Subcutaneous abdominal adipose tissue (tissue), 5 donors: ENCODE measurements at regions not wholly inside any gene's neighbourhood (a gene's known extent, or its start where the extent isn't known, plus 50 kb on each side); places are given as distances from the start of the nearest gene placed in this dataset.

Experiments
- H3K27ac ChIP-seq: one replicate; pipeline ENCODE4 v1.7.0; 2013; ENCODE audit warnings: low read depth, mild to moderate bottlenecking, inconsistent platforms, low read length, moderate library complexity
- H3K27me3 ChIP-seq, 5 donors: one replicate each; pipeline ENCODE4 v1.7.0; 2013; ENCODE audit warnings: low read length in 5 of 5, inconsistent platforms in 1 of 5; ENCODE audit not compliant: control insufficient read depth in 5 of 5, insufficient read depth in 4 of 5
- H3K36me3 ChIP-seq, 5 donors: one replicate each; pipeline ENCODE4 v1.7.0; 2013; ENCODE audit warnings: low read length in 5 of 5; ENCODE audit not compliant: control insufficient read depth in 5 of 5, insufficient read depth in 5 of 5
- H3K4me1 ChIP-seq, 5 donors: one replicate each; pipeline ENCODE4 v1.7.0; 2013; ENCODE audit warnings: low read length in 5 of 5, mild to moderate bottlenecking in 3 of 5, moderate library complexity in 1 of 5; ENCODE audit not compliant: control insufficient read depth in 5 of 5, insufficient read depth in 5 of 5
- H3K4me3 ChIP-seq, 5 donors: one replicate each; pipeline ENCODE4 v1.7.0; 2013; ENCODE audit warnings: low read length in 5 of 5, low read depth in 1 of 5
- H3K9ac ChIP-seq, 5 donors: one replicate each; pipeline ENCODE4 v1.7.0; 2013; ENCODE audit warnings: low read length in 5 of 5, mild to moderate bottlenecking in 4 of 5, moderate library complexity in 3 of 5
- H3K9me3 ChIP-seq, 5 donors: one replicate each; pipeline ENCODE4 v1.7.0; 2013; ENCODE audit warnings: low read length in 5 of 5; ENCODE audit not compliant: control insufficient read depth in 5 of 5
- donor health status: healthy.
- donor health status: healthy.
- donor health status: healthy.
- donor health status: healthy.
- donor health status: healthy.

DNA sequence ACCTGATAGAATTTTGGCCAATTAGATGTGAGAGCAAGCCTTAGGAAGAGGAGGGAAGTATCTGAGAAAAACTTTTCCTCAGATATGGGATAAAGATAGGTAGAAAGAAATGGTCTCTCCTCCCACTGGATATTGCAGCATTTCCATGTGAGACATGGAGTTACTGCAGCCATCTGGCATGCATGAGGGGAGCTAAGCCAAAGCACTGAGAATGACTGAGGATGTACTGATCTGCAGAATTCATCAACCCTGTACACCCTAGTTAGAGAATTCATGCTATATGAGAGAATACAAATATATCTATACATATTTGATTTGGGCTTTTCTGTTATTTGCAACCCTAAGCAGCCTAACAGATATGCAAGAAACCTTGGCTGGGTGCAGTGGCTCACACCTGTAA is 52.5 kb upstream of the RPL34 start:
- H3K36me3 ChIP-seq: no peaks in the 10 kb centered on the region
- H3K27me3 ChIP-seq: peaks cover 0 to 6% (median 0%) of the 10 kb centered on the region in 5 donors
- no peak overlapping the region for H3K4me3 ChIP-seq
- no peaks in the 10 kb centered on the region for H3K9me3 ChIP-seq
- H3K9ac ChIP-seq: no peak overlapping the region
- H3K4me1 ChIP-seq: no peaks in the 10 kb centered on the region
- no peak overlapping the region for H3K27ac ChIP-seq

DNA sequence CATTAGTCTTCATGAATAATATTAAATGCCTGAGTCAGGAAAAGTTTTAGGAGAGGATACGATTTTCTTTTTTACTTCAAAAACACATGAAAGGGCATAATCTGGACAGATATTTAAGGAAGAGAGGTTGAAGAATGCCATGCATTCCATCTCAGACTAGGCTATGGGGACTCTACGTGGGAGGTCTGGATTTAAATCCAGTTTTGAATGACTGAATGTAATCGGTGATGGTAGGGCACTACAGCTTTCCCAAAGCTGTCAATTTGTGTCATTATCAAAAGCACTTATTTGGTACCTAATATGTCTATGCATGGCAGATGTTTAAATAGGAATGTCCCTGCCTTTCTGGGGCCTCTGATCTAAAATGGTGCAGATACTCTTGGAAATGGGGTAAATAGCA is 59.3 kb upstream of the RPL34 start:
- peaks cover 0 to 7% (median 4%) of the 10 kb centered on the region in 5 donors for H3K4me1 ChIP-seq
- no peak overlapping the region for H3K27ac ChIP-seq
- H3K9me3 ChIP-seq: no peaks in the 10 kb centered on the region
- H3K9ac ChIP-seq: no peak overlapping the region
- no peak overlapping the region for H3K4me3 ChIP-seq
- H3K27me3 ChIP-seq: no peaks in the 10 kb centered on the region
- H3K36me3 ChIP-seq: no peaks in the 10 kb centered on the region

DNA sequence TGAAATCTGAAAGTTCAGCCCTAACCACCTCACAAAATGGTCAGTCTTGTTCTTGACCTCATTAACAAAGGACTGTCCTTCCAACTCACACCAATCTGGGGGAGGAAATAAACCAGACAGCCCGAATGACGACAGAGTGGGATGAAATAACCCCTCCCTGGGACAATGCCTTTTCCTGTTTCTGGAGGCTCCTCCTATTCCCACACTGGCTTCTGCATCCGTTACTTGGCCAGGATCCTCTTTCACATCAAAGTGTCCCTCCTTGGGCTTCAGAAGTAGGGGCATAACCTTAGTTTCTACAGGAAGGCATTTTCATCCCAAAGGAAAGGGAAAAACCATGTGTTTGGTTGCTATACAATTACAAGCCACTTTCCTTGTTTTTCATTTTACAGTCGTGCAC is 59.8 kb upstream of the RPL34 start:
- no peaks in the 10 kb centered on the region for H3K9me3 ChIP-seq
- H3K27me3 ChIP-seq: no peaks in the 10 kb centered on the region
- peak overlapping the region in 1 of 5 donors; percentile 47 for H3K4me3 ChIP-seq
- H3K4me1 ChIP-seq: peaks cover 0 to 7% (median 4%) of the 10 kb centered on the region in 5 donors
- no peaks in the 10 kb centered on the region for H3K36me3 ChIP-seq
- no peak overlapping the region for H3K9ac ChIP-seq
- H3K27ac ChIP-seq: no peak overlapping the region

DNA sequence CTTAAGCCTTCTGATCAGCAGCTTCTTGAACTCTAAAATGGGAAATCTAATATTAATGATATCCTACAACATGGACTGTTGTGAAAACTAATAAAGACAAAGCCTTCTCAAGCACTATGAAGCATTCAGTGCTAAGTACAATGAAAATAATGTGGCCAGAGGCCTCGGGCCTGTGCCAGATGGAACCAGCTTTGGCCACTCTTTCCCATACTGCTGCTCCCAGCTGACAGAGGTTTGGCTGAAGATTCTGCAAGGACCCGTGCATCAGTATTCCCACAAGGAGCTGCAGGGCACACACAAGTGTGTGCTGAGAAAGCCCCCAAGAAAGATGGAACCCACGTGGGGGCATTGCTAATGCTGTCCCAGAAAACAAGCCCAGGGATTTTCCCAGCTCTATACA is 60.5 kb upstream of the RPL34 start:
- H3K4me3 ChIP-seq: no peak overlapping the region
- no peaks in the 10 kb centered on the region for H3K9me3 ChIP-seq
- H3K9ac ChIP-seq: no peak overlapping the region
- no peaks in the 10 kb centered on the region for H3K27me3 ChIP-seq
- peaks cover 0 to 7% (median 4%) of the 10 kb centered on the region in 5 donors for H3K4me1 ChIP-seq
- no peak overlapping the region for H3K27ac ChIP-seq
- H3K36me3 ChIP-seq: no peaks in the 10 kb centered on the region

DNA sequence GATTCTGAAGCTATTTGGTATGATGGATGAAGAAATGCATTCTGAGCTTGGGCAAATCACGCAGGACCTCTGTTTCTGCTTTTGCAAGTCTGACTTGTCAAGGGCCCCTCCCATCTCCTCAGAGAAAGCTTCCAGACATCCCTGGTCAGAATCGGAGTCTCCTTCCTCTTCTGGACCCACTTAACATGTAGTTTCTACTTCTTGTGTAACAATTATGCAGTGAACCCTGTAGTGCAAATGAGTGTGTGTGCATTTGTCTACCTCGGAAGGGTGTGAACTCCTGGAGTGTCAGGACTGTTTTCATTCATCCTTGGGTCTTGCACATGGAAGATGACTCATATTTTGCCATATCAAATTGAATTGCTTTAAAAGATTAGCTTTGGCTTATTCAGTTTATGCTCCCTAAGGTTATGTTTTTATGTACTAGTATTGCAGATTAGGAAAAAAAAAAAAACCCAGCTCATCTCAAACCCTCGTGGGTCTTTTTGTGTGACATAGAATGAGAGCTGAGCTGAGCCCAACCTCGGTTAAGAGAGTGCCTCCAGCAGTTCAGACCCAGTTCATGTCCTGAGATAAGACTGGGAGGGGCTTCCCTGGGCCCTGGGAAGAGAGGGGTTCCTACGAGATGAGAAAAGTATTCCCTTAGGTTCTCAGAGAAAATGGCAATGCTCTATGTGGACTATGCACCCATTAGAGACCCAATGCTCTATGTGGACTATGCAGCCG is 61.1 kb upstream of the RPL34 start:
- H3K9ac ChIP-seq: no peak overlapping the region
- no peaks in the 10 kb centered on the region for H3K36me3 ChIP-seq
- H3K27ac ChIP-seq: no peak overlapping the region
- no peaks in the 10 kb centered on the region for H3K27me3 ChIP-seq
- peaks cover 0 to 7% (median 4%) of the 10 kb centered on the region in 5 donors for H3K4me1 ChIP-seq
- H3K4me3 ChIP-seq: no peak overlapping the region
- H3K9me3 ChIP-seq: no peaks in the 10 kb centered on the region

DNA sequence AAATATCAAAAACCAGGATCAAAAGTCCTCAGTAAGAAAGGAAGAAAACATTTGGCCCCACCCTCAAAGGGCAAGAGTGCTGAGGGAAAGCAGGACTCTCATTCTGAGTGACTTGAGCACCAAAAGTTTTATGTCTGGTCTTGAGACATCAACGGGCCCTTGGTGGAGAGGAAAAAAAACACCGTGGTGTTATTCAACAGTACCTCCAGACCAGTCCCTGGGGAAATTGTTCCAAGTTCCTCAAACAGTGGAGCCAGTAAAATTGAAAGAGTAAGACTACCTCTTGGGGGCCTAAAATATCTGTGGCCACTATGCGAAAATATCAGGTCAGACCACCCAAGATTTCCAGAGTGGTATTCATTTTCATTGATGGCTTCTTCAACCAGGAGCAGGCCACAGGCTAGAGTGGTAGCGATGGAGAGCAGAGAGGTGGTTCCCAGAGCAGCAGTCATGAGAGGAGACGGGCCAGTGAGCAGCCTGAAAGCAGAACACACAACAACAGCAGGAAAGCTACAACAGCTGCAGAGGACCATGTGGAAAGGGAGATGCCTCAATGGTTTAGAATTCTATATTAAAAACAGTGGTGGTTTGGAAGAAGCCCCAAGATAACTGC is 63.7 kb upstream of the RPL34 start:
- H3K36me3 ChIP-seq: no peaks in the 10 kb centered on the region
- H3K9ac ChIP-seq: no peak overlapping the region
- H3K4me3 ChIP-seq: no peak overlapping the region
- H3K27ac ChIP-seq: no peak overlapping the region
- no peaks in the 10 kb centered on the region for H3K9me3 ChIP-seq
- H3K4me1 ChIP-seq: peaks cover 0 to 7% (median 4%) of the 10 kb centered on the region in 5 donors
- H3K27me3 ChIP-seq: no peaks in the 10 kb centered on the region

DNA sequence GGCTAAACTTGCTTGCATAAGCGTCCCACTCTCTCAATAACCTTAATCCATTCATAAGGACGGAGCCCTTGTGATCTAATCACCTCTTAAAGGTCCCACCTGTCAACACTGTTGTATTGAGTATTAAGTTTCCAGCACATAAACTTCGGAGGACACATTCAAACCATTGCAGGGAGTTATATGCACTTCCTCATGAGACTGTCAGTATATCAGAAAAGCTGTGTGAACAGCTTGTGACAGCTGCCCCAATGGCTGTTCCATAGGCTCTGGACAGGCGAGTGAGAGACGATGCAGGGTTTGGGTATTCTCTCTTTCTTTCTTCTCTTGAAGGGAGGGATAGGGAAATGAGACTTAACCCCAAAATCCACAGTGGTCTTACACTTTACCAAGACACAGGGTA is 64.2 kb upstream of the RPL34 start:
- Histone ChIP-seq H3K27ac (no peak overlapping the region), H3K4me3 (no peak overlapping the region), H3K27me3 (no peaks in the 10 kb centered on the region), H3K4me1 (peaks cover 0 to 6% (median 4%) of the 10 kb centered on the region in 5 donors), H3K9ac (no peak overlapping the region), H3K9me3 (no peaks in the 10 kb centered on the region), H3K36me3 (no peaks in the 10 kb centered on the region)

DNA sequence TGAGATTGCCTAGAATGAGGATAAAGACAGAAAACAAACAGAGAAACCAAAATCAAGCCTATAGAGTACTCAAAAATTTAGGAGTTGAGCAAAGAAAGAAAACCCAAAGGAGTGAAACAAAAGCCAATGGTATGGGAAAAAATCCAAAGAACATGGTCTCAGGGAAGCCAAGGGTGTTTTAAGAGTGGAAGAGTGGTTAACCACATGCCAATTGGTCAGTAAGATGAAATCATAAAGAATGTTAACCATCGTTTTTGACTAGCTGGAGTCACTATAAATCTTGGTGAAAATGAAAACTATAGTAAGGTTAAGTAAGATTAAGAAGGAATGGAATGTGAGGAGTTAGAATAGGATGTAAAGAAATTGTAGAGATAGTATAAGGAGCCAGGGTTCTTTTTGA is 64.7 kb upstream of the RPL34 start:
- no peak overlapping the region for H3K9ac ChIP-seq
- no peaks in the 10 kb centered on the region for H3K9me3 ChIP-seq
- no peaks in the 10 kb centered on the region for H3K36me3 ChIP-seq
- H3K4me3 ChIP-seq: no peak overlapping the region
- H3K27ac ChIP-seq: no peak overlapping the region
- no peaks in the 10 kb centered on the region for H3K27me3 ChIP-seq
- H3K4me1 ChIP-seq: peaks cover 0 to 6% (median under 1%) of the 10 kb centered on the region in 5 donors

DNA sequence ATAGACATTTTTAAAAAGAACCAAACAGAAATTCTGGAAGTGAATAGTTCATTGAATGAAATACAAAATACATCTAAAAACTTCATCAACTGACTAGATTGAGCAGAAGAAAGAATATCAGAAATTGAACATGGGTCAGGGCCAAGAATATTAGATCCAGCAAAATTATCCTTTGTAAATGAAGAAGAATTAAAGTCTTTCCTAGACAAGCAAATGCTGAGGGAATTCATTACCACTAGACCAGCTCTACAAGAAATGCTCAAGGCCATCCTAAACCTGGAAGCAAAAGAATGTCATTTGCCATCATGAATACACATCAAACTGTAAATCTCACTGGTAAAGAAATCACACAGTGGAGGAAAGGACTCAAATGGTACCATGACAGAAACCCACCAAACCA is 72.7 kb upstream of the RPL34 start:
- Histone ChIP-seq H3K9me3 (peaks cover 2 to 8% (median 4%) of the 10 kb centered on the region in 5 donors), H3K9ac (no peak overlapping the region), H3K27me3 (no peaks in the 10 kb centered on the region)

DNA sequence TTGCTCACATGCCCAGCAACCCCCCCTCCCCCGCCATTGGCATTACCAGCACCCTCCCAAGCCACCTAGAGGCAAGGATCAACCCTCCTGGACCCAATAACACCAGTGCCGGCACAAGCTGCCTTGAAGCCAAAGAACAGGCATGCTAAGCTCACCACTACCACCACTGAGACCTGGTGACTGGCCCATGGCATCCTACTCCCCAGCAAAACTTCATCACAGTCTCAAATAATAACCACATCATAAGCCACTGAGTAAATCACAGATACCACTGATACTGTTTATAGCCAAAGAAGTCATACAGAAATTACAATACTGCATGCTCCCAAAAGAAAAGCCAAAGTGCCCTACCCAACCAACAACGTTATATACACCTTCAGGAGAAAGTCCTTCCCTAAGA is 73.6 kb upstream of the RPL34 start:
- Histone ChIP-seq H3K9me3 (peaks cover 2 to 8% (median 4%) of the 10 kb centered on the region in 5 donors), H3K4me3 (no peak overlapping the region), H3K4me1 (no peaks in the 10 kb centered on the region), H3K36me3 (no peaks in the 10 kb centered on the region), H3K27ac (no peak overlapping the region), H3K9ac (no peak overlapping the region), H3K27me3 (no peaks in the 10 kb centered on the region)

More for the DNA sequence above, 72.7 kb upstream of the RPL34 start:
- H3K27ac ChIP-seq: no peak overlapping the region
- no peaks in the 10 kb centered on the region for H3K4me1 ChIP-seq
- no peak overlapping the region for H3K4me3 ChIP-seq
- no peaks in the 10 kb centered on the region for H3K36me3 ChIP-seq
